Activated B cell treated with CpG ODN at 0.5 μM for 24 hours (primary cell): ENCODE measurements at regions not wholly inside any gene's neighbourhood (a gene's known extent, or its start where the extent isn't known, plus 50 kb on each side); places are given as distances from the start of the nearest gene placed in this dataset.
A peak's percentile ranks its signal among the peaks of the same experiment; 100 is the strongest.

Experiments used
- ATAC-seq: fragments of 200-7000 bp; cut with Tn5 transposase; one replicate; pipeline ENCODE4 v1.10.0; 2021; ENCODE audit warnings: low read depth, mild to moderate bottlenecking, moderate library complexity
- CTCF ChIA-PET: fragments of 350-600 bp; sonication (Branson Sonifier 250); formaldehyde crosslinking; loops from one replicate; lab custom pipeline; 2021; ENCODE audit warnings: antibody characterized with exemption; lab: Charles Lee
- POLR2A ChIA-PET: fragments of 350-600 bp; sonication (Branson Sonifier 250); formaldehyde crosslinking; loops from one replicate; lab custom pipeline; 2021; ENCODE audit warnings: antibody characterized with exemption; lab: Charles Lee
- DNase-seq: peaks from one replicate; pipeline ENCODE4 v3.0.0; 2022
- H3K27ac Mint-ChIP-seq: one replicate; pipeline ENCODE4 v1.8.0; 2020; ENCODE audit warnings: mixed read lengths
- H3K27me3 Mint-ChIP-seq: one replicate; pipeline ENCODE4 v1.8.0; 2021; ENCODE audit warnings: mixed read lengths
- H3K36me3 Mint-ChIP-seq: one replicate; pipeline ENCODE4 v1.8.0; 2021; ENCODE audit warnings: low read depth, mixed read lengths
- H3K4me1 Mint-ChIP-seq: one replicate; pipeline ENCODE4 v1.8.0; 2021; ENCODE audit warnings: mixed read lengths
- H3K4me3 Mint-ChIP-seq: one replicate; pipeline ENCODE4 v1.8.0; 2020; ENCODE audit warnings: mild to moderate bottlenecking, mixed read lengths
- H3K9me3 Mint-ChIP-seq: one replicate; pipeline ENCODE4 v1.8.0; 2020; ENCODE audit warnings: mixed read lengths
- intact Hi-C: fragments of 100-400 bp; cut with micrococcal nuclease; formaldehyde crosslinking; loops from one replicate; pipeline ENCODE4 v1.15.1; 2024
- TF ChIP-seq, protein P1 (sequence below): fragments of 200-600 bp; IDR thresholded peaks from one replicate; pipeline ENCODE4 v1.8.0; 2022; ENCODE audit warnings: antibody characterized with exemption, mild to moderate bottlenecking

- CTCF ChIA-PET, result interaction anchor here (0.6 to 1.0 kb wide), 2 partner anchors 260 to 505 kb away, joined by 3 to 5 read pairs; no protein-coding TSS in a partner anchor
- Mint-ChIP-seq H3K4me1 (peaks cover 4% of the 10 kb centered on the region), H3K27me3 (peaks cover 7% of the 10 kb centered on the region), H3K4me3 (no peak overlapping the region), H3K27ac (no peak overlapping the region), H3K9me3 (no peaks in the 10 kb centered on the region), H3K36me3 (no peaks in the 10 kb centered on the region)
- peak; percentile 31 for DNase-seq
- TF ChIP-seq, protein P1, sequence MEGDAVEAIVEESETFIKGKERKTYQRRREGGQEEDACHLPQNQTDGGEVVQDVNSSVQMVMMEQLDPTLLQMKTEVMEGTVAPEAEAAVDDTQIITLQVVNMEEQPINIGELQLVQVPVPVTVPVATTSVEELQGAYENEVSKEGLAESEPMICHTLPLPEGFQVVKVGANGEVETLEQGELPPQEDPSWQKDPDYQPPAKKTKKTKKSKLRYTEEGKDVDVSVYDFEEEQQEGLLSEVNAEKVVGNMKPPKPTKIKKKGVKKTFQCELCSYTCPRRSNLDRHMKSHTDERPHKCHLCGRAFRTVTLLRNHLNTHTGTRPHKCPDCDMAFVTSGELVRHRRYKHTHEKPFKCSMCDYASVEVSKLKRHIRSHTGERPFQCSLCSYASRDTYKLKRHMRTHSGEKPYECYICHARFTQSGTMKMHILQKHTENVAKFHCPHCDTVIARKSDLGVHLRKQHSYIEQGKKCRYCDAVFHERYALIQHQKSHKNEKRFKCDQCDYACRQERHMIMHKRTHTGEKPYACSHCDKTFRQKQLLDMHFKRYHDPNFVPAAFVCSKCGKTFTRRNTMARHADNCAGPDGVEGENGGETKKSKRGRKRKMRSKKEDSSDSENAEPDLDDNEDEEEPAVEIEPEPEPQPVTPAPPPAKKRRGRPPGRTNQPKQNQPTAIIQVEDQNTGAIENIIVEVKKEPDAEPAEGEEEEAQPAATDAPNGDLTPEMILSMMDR, result no peak
- intact Hi-C loops, result loop anchor here (5.0 kb wide), 1 partner anchor 408 kb away; no protein-coding TSS in a partner anchor
- POLR2A ChIA-PET, result no interaction called here
- peak; percentile 47 for ATAC-seq
Measured at GRCh38 chr20:57089699-57090144, 176.7 kb downstream of the BMP7 start.

DNA sequence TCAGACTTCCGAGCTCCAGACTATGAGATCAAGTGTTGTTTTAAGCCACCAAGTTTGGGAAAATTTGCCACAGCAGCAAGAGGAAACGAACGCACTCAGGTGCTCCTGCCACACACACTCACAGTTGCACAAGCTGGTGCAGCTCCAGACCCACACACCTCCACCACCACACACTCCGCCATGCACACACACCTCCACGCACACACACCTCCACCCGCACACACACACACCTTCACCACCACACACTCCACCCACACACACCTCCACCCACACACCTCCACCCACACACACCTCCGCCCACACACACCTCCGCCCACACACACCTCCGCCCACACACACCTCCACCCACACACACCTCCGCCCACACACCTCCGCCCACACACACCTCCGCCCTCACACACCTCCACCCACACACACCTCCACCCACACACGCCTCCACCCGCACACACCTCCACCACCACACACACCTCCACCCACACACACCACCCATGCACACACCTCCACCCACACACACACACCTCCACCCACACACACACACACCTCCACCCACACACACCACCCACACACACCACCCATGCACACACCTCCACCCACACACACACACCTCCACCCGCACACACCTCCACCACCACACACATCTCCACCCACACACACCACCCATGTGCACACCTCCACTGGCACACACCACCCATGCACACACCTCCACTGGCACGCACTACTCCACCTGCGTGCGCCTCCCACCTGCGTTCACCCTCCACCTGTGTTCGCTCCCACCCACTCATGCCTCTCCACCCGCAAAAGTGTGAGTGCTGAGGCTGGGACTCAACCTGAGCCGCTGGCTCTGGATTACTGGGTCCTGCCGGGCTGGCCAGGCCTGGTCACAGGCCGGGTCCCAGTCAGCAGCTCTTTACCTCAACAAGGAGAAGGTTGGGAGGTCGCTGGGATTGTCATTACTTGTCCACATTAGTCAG, 175.6 kb downstream of the BMP7 start:
- no peak overlapping the region for H3K27ac Mint-ChIP-seq
- no peaks in the 10 kb centered on the region for H3K36me3 Mint-ChIP-seq
- ChIA-PET POLR2A (no interaction called here), CTCF (interaction anchor here (0.6 kb wide), 1 partner anchor 259 kb away, joined by 3 read pairs; no protein-coding TSS in a partner anchor)
- TF ChIP-seq, protein P1, result no peak
- H3K4me1 Mint-ChIP-seq, result peaks cover 4% of the 10 kb centered on the region
- ATAC-seq (no peak), DNase-seq (no peak)
- H3K4me3 Mint-ChIP-seq, result no peak overlapping the region
- H3K27me3 Mint-ChIP-seq, result peaks cover 7% of the 10 kb centered on the region
- intact Hi-C loops, result loop anchor here (5.0 kb wide), 1 partner anchor 406 kb away; no protein-coding TSS in a partner anchor
- H3K9me3 Mint-ChIP-seq, result no peaks in the 10 kb centered on the region

DNA sequence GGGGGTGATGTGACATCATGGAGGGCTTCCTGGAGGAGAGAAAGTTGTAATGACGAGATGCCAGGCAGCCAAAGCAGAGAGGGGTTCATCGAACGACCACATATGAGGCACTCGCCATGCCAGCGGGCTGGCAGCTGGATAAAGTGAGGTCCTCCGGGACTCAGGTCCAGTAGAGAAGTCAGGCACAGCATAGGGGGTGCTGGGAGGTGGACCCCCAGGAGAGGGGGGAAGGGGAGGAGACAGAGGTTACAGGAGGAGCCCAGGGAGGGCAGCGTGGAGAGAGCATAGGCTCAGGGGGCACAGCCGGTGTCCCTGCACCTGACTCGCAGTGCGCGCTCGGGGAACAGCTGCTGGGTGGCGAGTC, 174.7 kb downstream of the BMP7 start:
- H3K4me1 Mint-ChIP-seq, result peaks cover 4% of the 10 kb centered on the region
- no peaks in the 10 kb centered on the region for H3K9me3 Mint-ChIP-seq
- no peaks in the 10 kb centered on the region for H3K36me3 Mint-ChIP-seq
- TF ChIP-seq, protein P1, result no peak
- H3K27ac Mint-ChIP-seq, result no peak overlapping the region
- CTCF ChIA-PET, result no interaction called here
- DNase-seq (no peak), ATAC-seq (no peak)
- intact Hi-C loops, result loop anchor here (1.0 to 5.0 kb wide), 3 partner anchors 255 to 1118 kb away; no protein-coding TSS in a partner anchor
- H3K27me3 Mint-ChIP-seq, result peaks cover 14% of the 10 kb centered on the region
- POLR2A ChIA-PET, result no interaction called here
- no peak overlapping the region for H3K4me3 Mint-ChIP-seq

DNA sequence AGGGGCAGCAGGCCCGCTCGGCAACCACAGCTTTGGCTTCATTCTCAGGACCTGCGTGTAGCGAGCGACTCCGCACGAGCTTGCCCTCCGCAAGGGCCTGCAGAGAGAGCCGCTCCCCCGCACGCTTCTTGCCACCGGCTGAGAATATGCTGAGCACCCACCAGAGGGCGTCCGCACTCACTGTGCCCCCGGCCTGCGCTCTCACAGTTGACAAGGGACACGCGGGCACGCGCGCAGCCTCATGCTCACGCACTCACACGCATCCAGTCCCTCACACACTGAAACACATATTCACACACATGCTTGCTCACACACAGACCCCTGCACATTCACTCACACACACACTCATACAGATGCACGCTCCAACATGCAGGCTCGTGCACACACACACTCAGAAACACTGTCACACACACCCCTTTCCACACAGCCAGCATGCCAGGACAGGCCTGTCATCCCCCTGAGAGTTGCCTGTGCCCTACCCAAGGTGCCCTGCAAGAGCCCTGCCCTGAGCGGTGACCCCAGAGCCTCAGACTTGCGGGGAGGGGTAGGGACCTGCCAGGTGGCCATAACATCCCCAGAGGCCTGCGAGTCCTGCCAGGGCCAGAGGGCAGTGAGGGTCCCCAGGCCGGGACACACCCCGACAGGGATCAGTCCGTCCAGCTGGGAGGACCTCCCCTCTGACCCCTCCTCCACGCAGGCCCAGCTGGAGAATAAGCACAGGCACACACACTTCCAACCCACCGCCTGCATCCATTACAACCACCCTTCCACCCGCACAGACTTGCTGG, 174.1 kb downstream of the BMP7 start:
- intact Hi-C loops, result loop anchor here (1.0 to 5.0 kb wide), 3 partner anchors 254 to 1117 kb away; no protein-coding TSS in a partner anchor

More for the DNA sequence above, 174.1 kb downstream of the BMP7 start:
- Mint-ChIP-seq H3K27me3 (peaks cover 13% of the 10 kb centered on the region), H3K27ac (no peak overlapping the region), H3K9me3 (no peaks in the 10 kb centered on the region), H3K4me3 (no peak overlapping the region), H3K36me3 (no peaks in the 10 kb centered on the region), H3K4me1 (peaks cover 4% of the 10 kb centered on the region)
- TF ChIP-seq, protein P1, result no peak
- peak; percentile 54 for ATAC-seq
- ChIA-PET CTCF (no interaction called here), POLR2A (no interaction called here)
- DNase-seq, result peak; percentile 27
